Kidney capillary endothelial cell (primary cell): ENCODE measurements at regions not wholly inside any gene's neighbourhood (a gene's known extent, or its start where the extent isn't known, plus 50 kb on each side); places are given as distances from the start of the nearest gene placed in this dataset.
"Not testable (repeated sequence)": the region's sequence is repeated elsewhere in the genome, so short reads cannot be mapped to it uniquely, and the experiment has no call there.

Source experiments
- DNase-seq: peaks from one replicate; pipeline ENCODE4 v3.0.0-alpha.2; 2018; ENCODE audit warnings: low spot score

DNA sequence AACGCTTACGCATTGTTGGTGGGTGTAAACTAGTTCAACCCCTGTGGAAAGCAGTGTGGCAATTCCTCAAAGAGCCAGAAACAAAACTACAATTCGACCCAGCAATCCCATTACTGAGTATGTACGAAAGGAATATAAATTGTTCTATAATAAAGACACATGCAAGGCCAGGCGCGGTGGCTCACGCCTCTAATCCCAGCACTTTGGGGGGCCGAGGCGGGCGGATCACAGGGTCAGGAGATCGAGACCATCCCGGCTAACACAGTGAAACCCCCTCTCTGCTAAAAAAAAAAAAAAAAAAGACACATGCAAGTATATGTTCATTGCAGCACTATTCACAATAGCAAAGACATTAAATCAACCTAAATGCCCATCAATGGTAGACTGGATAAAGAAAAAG is 217.6 kb upstream of the ISL1 start:
- DNase-seq, result not testable (repeated sequence)

GRCh38 chr5:51172903-51173626 is 210.2 kb upstream of the ISL1 start:
- no peak for DNase-seq

DNA sequence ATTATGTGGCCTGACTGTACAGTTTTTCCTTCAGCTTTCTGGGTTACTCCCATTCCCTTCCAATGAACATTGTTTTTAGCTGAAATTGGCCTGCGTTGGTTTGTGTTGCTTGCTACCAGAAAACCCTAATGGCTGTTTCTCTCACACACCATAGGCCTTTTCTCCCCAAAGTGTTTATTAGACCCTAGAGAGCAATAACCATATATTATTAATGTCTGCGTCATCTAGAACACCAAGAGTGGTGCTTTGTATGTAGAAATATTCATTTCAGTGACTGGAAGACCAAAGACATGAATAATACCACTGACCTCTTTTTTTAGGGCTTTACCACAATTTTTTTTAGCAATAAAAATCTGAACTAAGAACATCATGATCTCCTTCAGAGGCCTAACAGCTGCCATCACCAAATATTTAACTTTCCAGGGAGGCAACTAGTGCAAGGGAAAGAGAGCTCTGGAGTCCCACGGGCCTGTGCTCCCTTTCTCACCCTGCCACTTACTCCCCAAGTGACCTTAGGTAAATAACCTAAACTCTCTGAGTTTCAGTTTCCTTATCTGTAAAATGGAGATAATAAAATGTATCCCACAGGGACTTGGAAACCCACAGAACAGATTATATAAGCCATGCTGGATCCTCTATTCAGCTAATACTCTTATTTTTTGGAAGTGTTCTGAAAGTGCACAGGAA is 201.9 kb upstream of the ISL1 start:
- no peak for DNase-seq

GRCh38 chr5:51185850-51186329 is 197.4 kb upstream of the ISL1 start:
- DNase-seq, result no peak

- DNase-seq, result no peak
These were observed 195.2 kb upstream of the ISL1 start for GRCh38 chr5:51188001-51188591.

DNA sequence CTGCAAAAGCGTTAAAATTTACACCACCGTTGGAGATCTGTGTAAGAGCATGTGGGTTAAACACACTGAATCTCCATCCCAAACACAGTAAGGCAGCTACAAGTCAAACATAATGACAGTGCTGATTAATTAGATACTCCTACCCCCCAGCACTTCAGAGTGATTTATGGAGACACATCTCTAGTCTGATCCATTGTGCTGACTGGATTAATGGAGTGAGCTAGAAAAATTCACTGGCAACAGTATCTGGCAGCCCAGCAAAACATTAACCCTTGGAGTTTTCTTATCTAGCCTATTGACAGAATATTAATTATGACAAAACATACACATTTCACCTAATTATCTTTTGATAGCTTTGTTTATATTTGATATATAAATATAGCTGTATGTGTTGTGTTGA is 188.6 kb upstream of the ISL1 start:
- no peak for DNase-seq

DNA sequence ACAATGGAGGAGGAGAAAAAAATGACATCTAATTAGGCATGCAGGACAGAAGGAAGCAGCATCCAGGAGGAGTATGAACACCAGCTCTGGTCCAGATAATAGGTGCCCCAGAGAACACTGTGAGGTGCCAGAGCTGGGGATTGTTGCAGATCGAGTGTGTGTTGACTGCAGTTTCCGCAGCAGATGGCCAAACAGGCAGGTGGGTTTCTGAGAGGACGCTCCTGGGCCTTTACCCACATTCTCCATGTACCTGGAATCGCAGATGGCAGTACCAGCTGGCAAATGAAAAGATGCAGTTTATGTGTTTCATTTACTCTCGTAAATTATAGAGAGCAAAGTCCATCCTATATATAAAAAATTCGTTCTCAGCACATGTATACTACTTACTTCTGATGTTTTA is 182.2 kb upstream of the ISL1 start:
- DNase-seq, result no peak

GRCh38 chr5:51201708-51202107 is 181.5 kb upstream of the ISL1 start:
- DNase-seq, result no peak

- DNase-seq, result no peak
These were observed 181.1 kb upstream of the ISL1 start for GRCh38 chr5:51202161-51202560.

- DNase-seq, result no peak
These were observed 179.7 kb upstream of the ISL1 start for GRCh38 chr5:51203598-51203997.

GRCh38 chr5:51208296-51208695 is 175.0 kb upstream of the ISL1 start:
- DNase-seq, result no peak

GRCh38 chr5:51214746-51215145 is 168.5 kb upstream of the ISL1 start:
- no peak for DNase-seq

DNA sequence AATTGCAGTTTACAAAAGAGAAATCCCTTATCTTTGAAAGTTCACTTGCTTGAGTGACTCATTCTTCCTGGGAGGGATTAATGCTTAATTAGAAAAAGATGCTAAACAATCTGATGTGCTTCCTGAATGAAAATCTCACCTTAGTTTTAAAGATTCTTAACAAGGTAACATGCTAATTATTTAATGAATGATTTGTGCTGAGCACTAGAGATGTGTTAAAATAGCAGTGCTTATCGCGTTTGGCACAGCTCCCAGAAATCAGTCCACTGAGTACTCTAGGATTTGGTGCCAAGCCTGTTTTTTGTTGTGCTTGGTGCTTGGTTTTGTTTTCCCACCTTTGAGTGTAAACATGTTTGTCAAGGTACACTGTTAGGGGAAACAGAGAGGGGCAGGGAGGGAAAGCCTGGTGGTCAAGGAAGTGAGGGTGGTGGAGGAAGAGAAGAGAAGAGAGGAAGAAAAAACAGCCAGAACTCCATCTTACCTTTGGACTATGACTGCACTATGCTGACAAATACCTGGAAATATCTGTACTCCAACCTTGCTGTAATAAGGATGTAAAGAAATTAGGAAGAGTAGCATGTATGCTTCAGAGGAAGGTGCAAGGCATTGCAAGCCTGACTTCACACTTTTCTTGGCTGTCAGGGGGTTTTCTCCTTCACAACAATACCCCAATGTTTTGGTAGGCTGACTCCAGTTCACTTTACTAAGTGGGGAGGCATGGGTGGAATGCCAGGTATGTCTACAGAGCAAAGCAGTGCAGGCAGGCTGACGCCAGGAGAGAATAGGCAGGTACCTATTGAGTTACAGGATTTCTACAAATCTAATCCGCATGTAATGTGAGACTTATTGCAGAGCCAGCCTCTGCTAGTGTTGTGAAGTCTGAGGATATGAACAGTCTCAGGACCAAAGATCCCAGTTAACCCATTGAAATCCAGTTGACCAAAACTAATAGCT is 157.2 kb upstream of the ISL1 start:
- DNase-seq, result no peak

DNA sequence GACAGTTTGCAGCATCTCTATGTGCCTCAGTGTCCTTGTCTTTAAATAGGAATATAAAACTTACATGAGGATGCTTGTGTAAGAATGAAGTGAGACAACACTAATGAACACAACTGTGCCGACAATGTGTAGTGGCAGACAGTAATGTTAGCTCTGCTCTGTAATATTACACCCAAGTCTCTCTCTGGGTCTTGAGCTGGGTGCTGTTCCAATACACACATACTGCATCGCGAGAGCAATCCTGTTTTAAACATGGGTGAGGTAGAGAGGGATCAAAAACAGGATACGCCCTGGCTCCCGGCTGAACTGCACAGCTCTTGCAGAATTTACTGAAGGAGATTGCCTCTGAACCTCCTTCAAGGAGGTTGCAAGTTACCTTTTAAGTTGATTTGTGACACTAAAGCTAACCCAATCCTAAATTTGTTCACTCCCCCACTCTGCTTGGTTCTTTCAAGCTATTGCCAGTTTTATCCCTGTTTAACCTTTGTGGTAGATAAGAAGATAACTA is 155.2 kb upstream of the ISL1 start:
- DNase-seq, result no peak

GRCh38 chr5:51230336-51230735 is 152.9 kb upstream of the ISL1 start:
- no peak for DNase-seq

DNA sequence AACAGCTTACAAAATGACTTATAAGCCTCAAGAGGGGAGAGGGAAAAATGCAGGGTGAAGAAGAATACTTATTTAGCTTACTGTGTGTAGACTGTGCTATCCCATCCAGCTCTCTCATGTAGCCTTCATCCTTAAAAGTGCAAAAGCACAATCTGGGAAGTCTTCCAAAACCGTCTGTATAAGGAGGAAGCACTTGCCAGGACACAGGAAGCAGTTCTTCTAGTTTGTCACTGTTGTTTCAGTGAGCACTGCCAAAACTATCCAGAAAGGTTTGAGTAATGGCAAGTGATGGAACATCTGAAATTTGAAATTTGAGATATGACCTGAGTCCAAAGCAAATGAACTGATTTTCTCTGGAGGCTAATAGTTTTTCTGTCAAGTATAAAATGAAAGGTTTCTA is 140.8 kb upstream of the ISL1 start:
- no peak for DNase-seq

DNA sequence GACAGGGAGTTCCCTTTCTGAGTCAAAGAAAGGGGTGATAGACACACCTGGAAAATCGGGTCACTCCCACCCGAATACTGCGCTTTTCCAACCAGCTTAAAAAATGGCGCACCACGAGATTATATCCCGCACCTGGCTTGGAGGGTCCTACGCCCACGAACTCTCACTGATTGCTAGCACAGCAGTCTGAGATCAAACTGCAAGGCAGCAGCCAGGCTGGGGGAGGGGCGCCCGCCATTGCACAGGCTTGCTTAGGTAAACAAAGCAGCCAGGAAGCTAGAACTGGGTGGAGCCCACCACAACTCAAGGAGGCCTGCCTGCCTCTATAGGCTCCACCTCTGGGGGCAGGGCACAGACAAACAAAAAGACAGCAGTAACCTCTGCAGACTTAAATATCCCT is 132.3 kb upstream of the ISL1 start:
- not testable (repeated sequence) for DNase-seq

- DNase-seq, result no peak
These were observed 112.0 kb upstream of the ISL1 start for GRCh38 chr5:51271261-51271660.

DNA sequence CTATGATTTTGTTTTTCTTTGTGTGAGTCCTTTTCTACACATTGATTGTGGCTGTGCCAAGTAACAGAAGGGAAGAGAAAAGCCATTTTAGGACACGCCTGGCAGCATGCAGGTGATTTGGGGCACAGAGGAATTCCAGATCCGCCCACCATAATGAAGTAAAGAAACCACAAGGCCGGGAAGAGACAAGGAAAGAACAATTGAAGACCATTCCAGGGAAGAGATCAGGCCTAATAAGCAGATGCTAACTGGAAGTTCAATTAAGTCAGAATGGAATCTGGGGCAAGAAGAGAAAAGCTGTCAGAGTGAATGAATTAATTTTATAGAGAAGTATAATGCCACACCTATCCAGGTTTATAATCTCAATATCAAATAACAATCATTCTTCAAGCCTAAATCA is 110.2 kb upstream of the ISL1 start:
- DNase-seq, result no peak

GRCh38 chr5:51273871-51274270 is 109.4 kb upstream of the ISL1 start:
- DNase-seq, result no peak

GRCh38 chr5:51275428-51275827 is 107.8 kb upstream of the ISL1 start:
- DNase-seq, result no peak

DNA sequence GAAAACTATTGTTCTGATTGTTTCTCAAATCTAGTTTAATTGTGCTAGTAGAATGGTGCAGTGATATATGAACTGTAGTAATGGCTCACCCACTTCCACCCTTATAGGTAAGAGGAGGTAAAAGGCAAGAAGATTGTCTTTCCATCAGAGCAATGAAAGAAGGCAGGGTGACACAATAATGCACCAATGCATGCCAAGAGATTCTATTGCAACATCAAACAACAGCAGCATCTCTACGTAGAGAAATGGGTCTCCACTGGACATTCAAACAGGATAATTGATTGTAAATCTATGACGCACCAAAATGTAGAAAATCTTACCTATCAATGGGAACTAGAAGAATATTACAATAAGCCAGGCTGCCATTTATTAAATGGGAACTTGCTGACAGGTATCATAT is 107.0 kb upstream of the ISL1 start:
- no peak for DNase-seq
